Smooth muscle cell (in vitro differentiated cells): ENCODE measurements at regions not wholly inside any gene's neighbourhood (a gene's known extent, or its start where the extent isn't known, plus 50 kb on each side); places are given as distances from the start of the nearest gene placed in this dataset.
A peak's percentile ranks its signal among the peaks of the same experiment; 100 is the strongest.

ENCODE experiments used
- DNase-seq: peaks from one replicate; lab custom pipeline; 2025; ENCODE audit not compliant: unreplicated experiment; lab: John Stamatoyannopoulos, UW
- H2AFZ ChIP-seq: fragments of 200-600 bp; sonication (generic); 2 replicates; pipeline ENCODE4 v1.6.0; 2016; ENCODE audit warnings: antibody characterized with exemption, low read depth, mild to moderate bottlenecking
- H3F3A ChIP-seq: fragments of 200-600 bp; sonication (generic); 2 replicates; pipeline ENCODE4 v1.6.0; 2017; ENCODE audit warnings: antibody characterized with exemption, low read depth
- H3K27ac ChIP-seq: fragments of 200-600 bp; sonication (generic); 2 replicates; pipeline ENCODE4 v1.5.1; 2016; ENCODE audit warnings: low read depth, mild to moderate bottlenecking
- H3K27me3 ChIP-seq: fragments of 200-600 bp; sonication (generic); 2 replicates; pipeline ENCODE4 v1.6.1; 2016; ENCODE audit warnings: low read depth, mild to moderate bottlenecking
- H3K36me3 ChIP-seq: fragments of 200-600 bp; sonication (generic); 2 replicates; pipeline ENCODE4 v1.5.1; 2016; ENCODE audit warnings: low read depth
- H3K4me1 ChIP-seq: fragments of 200-600 bp; sonication (generic); 2 replicates; pipeline ENCODE4 v1.5.1; 2016; ENCODE audit warnings: low read depth
- H3K4me2 ChIP-seq: fragments of 200-600 bp; sonication (generic); 2 replicates; pipeline ENCODE4 v1.6.0; 2016; ENCODE audit warnings: mild to moderate bottlenecking
- H3K4me3 ChIP-seq: fragments of 200-600 bp; sonication (generic); 2 replicates; pipeline ENCODE4 v1.5.1; 2016; ENCODE audit warnings: mild to moderate bottlenecking
- H3K79me2 ChIP-seq: fragments of 200-600 bp; sonication (generic); 2 replicates; pipeline ENCODE4 v1.6.0; 2016; ENCODE audit warnings: low read depth, mild to moderate bottlenecking
- H3K9ac ChIP-seq: fragments of 200-600 bp; sonication (generic); 2 replicates; pipeline ENCODE4 v1.6.0; 2016; ENCODE audit warnings: low read depth
- H3K9me3 ChIP-seq: fragments of 200-600 bp; sonication (generic); replicated peaks from 2 replicates; pipeline ENCODE4 v1.5.1; 2016; ENCODE audit warnings: low read depth
- H4K20me1 ChIP-seq: fragments of 200-600 bp; sonication (generic); 2 replicates; pipeline ENCODE4 v1.6.0; 2016; ENCODE audit warnings: low read depth
- WGBS: methylation state at CpG from one replicate; pipeline ENCODE4 v1.1.7; 2016; ENCODE audit warnings: low lambda C conversion rate; 5-methylcytosine and 5-hydroxymethylcytosine counted together
- TF ChIP-seq, protein P1 (sequence below): fragments of 200-600 bp; sonication (generic); IDR thresholded peaks from 2 replicates; pipeline ENCODE4 v1.5.1; 2017; ENCODE audit warnings: borderline replicate concordance, mild to moderate bottlenecking, antibody characterized with exemption; ENCODE audit not compliant: insufficient read depth, poor library complexity, severe bottlenecking

DNA sequence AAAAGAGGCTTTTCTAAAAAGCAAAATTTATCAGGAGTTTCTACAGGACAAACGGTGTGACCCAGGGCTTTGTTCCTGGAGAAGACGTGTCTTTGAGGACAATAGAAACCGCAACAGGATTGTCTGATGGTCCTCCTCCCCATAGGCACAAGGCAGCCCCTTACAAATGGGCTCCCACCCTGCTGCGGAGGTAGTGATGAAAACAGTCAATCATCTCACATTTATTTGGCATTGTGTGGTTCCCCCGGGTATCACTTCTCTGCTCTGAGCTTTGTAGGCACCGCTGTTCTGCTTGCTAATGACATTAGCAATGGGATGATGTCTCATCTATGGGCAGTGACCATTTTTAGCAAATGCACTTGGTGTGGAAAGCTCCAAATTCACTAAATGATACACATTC, 155.5 kb upstream of the TMPO start:
- Histone ChIP-seq H3K4me1 (peaks cover 16% of the 10 kb centered on the region), H3K4me3 (no peak overlapping the region), H4K20me1 (no peaks in the 10 kb centered on the region), H2AFZ (peak overlapping the region; percentile 28), H3K79me2 (no peaks in the 10 kb centered on the region), H3F3A (peaks cover 5% of the 10 kb centered on the region), H3K9me3 (no peaks in the 10 kb centered on the region), H3K9ac (no peak overlapping the region), H3K27me3 (no peaks in the 10 kb centered on the region), H3K36me3 (no peaks in the 10 kb centered on the region), H3K27ac (no peak overlapping the region), H3K4me2 (no peak overlapping the region)
- DNase-seq = no peak
- TF ChIP-seq, protein P1, sequence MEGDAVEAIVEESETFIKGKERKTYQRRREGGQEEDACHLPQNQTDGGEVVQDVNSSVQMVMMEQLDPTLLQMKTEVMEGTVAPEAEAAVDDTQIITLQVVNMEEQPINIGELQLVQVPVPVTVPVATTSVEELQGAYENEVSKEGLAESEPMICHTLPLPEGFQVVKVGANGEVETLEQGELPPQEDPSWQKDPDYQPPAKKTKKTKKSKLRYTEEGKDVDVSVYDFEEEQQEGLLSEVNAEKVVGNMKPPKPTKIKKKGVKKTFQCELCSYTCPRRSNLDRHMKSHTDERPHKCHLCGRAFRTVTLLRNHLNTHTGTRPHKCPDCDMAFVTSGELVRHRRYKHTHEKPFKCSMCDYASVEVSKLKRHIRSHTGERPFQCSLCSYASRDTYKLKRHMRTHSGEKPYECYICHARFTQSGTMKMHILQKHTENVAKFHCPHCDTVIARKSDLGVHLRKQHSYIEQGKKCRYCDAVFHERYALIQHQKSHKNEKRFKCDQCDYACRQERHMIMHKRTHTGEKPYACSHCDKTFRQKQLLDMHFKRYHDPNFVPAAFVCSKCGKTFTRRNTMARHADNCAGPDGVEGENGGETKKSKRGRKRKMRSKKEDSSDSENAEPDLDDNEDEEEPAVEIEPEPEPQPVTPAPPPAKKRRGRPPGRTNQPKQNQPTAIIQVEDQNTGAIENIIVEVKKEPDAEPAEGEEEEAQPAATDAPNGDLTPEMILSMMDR = no peak
- 78% methylated on average over 6 of the region's 6 CpGs for WGBS

DNA sequence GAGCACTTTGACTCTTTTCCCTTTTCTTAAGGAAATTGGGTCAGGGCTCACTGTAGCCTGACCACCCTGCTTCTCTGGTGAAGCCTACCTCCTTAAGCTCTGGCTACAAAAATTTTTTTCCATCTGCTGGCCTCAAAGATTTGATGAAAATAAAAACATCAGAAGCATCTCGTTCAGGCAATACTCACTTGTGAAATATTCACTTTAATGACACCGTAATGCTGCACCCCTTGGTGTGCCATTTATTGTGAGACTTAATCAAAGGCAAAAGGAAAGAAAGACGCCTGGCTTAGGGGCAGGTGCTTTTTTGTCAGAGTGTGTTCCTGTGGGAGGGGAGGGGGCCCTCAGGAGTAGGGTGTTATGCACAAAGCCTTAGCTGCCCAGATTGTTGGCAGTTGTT, 155.0 kb upstream of the TMPO start:
- Histone ChIP-seq H4K20me1 (no peaks in the 10 kb centered on the region), H3K79me2 (no peaks in the 10 kb centered on the region), H3K4me2 (no peak overlapping the region), H3K27me3 (no peaks in the 10 kb centered on the region), H3K9me3 (no peaks in the 10 kb centered on the region), H3K4me1 (peaks cover 16% of the 10 kb centered on the region), H2AFZ (no peak overlapping the region), H3K4me3 (no peak overlapping the region), H3K27ac (no peak overlapping the region), H3F3A (peaks cover 2% of the 10 kb centered on the region), H3K36me3 (no peaks in the 10 kb centered on the region), H3K9ac (no peak overlapping the region)
- DNase-seq = no peak
- 82% methylated on average over 3 of the region's 3 CpGs for WGBS
- TF ChIP-seq, protein P1 = no peak

DNA sequence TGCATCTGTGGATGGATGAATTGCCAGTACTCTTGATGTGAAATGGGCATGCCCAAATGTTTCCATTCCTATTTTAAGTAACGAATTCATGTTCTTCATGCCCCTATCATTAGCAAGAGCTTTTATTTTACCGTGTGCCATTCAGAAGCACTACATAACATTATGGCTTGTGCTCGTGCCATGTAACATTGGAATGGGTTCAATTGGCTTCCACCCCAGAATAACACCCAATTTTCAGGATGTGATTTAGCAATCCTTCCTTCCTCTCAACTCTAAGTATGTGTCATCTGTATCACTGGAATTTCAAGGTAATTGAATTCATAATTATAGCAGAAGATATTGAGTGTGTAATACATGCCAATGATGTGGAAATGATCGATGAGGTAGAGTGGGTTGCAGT, 145.8 kb upstream of the TMPO start:
- no peaks in the 10 kb centered on the region for H3K79me2 ChIP-seq
- H3K36me3 ChIP-seq = no peaks in the 10 kb centered on the region
- no peak overlapping the region for H3K9ac ChIP-seq
- H4K20me1 ChIP-seq = no peaks in the 10 kb centered on the region
- no peak overlapping the region for H2AFZ ChIP-seq
- WGBS = 97% methylated on average over 4 of the region's 4 CpGs
- H3K9me3 ChIP-seq = no peaks in the 10 kb centered on the region
- H3K27me3 ChIP-seq = no peaks in the 10 kb centered on the region
- DNase-seq = no peak
- no peak overlapping the region for H3K4me3 ChIP-seq
- no peak overlapping the region for H3K27ac ChIP-seq
- TF ChIP-seq, protein P1 = no peak
- H3F3A ChIP-seq = no peaks in the 10 kb centered on the region
- H3K4me1 ChIP-seq = peaks cover 6% of the 10 kb centered on the region
- no peak overlapping the region for H3K4me2 ChIP-seq

DNA sequence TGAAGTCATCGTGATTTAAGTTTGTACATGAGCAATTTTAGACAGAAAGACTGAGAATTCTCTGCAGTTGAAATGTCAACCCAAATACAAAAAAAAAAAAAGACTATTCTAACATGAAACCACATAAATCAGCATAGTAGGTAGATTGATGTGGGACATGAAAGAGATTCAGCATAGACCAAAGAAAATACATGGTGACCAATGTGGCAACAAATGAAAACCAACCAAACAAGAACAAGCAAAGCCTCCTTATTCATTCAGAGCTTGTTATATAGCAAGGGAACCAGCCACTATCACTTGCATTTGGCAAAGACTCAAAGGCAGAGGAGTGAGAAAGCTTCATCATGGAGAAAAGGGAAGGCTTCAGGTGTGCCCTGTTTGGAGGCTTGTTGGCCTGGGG, 144.4 kb upstream of the TMPO start:
- H3K27ac ChIP-seq = no peak overlapping the region
- peaks cover 6% of the 10 kb centered on the region for H3K4me1 ChIP-seq
- H3K9ac ChIP-seq = no peak overlapping the region
- no peaks in the 10 kb centered on the region for H3K27me3 ChIP-seq
- H3F3A ChIP-seq = no peaks in the 10 kb centered on the region
- 90% methylated on average over 1 of the region's 1 CpG for WGBS
- H3K79me2 ChIP-seq = no peaks in the 10 kb centered on the region
- no peaks in the 10 kb centered on the region for H4K20me1 ChIP-seq
- no peaks in the 10 kb centered on the region for H3K36me3 ChIP-seq
- H3K4me3 ChIP-seq = no peak overlapping the region
- H3K4me2 ChIP-seq = no peak overlapping the region
- TF ChIP-seq, protein P1 = no peak
- H2AFZ ChIP-seq = peak overlapping the region; percentile 13
- no peaks in the 10 kb centered on the region for H3K9me3 ChIP-seq
- no peak for DNase-seq
